PC-9 (cell line): ENCODE measurements at regions not wholly inside any gene's neighbourhood (a gene's known extent, or its start where the extent isn't known, plus 50 kb on each side); places are given as distances from the start of the nearest gene placed in this dataset.

Source experiments
- CTCF ChIP-seq: fragments of 200-600 bp; sonication (generic); conservative IDR thresholded peaks from 2 replicates; pipeline ENCODE4 v1.6.1; 2017; ENCODE audit warnings: mixed run types, antibody characterized with exemption, mild to moderate bottlenecking, moderate library complexity
- EZH2 ChIP-seq: fragments of 200-600 bp; sonication (generic); IDR thresholded peaks from 2 replicates; pipeline ENCODE4 v1.8.0; 2017; ENCODE audit warnings: antibody characterized with exemption, low read depth

- no peak for TF ChIP-seq CTCF
- TF ChIP-seq EZH2 = no peak
Measured at GRCh38 chr4:130336585-130337217, 1240.7 kb downstream of the C4orf33 start.
